Naive thymus-derived CD8-positive, alpha-beta T cell (primary cell): ENCODE measurements at regions not wholly inside any gene's neighbourhood (a gene's known extent, or its start where the extent isn't known, plus 50 kb on each side); places are given as distances from the start of the nearest gene placed in this dataset.

ENCODE experiments used
- ATAC-seq, 2 donors: fragments of 150-1000 bp; cut with Tn5 transposase in 1 of 2; sonication (Bioruptor Pico), chemical (Tn5 transposase) in 1 of 2; 1 replicate in 1 of 2; 2 replicates in 1 of 2; pipeline ENCODE4 v1.10.0; 2021; ENCODE audit warnings: mild to moderate bottlenecking in 2 of 2, moderate library complexity in 2 of 2
- POLR2A ChIA-PET: fragments of 350-600 bp; sonication (Branson Sonifier 250); formaldehyde crosslinking; loops from one replicate; lab custom pipeline; 2021; ENCODE audit warnings: antibody characterized with exemption; lab: Charles Lee
- DNase-seq, 10 donors: peaks; one replicate each; pipeline versions ENCODE4 v3.0.0 to v3.0.0-alpha.2; 2020 to 2022
- H3K27ac Mint-ChIP-seq, 10 donors: one replicate each; pipeline ENCODE4 v1.8.0; 2020 to 2022; ENCODE audit warnings: mild to moderate bottlenecking in 10 of 10, mixed read lengths in 10 of 10, moderate library complexity in 4 of 10, inconsistent platforms in 1 of 10
- H3K27me3 Mint-ChIP-seq, 5 donors: one replicate each; pipeline ENCODE4 v1.8.0; 2021 to 2022; ENCODE audit warnings: mixed read lengths in 5 of 5
- H3K36me3 Mint-ChIP-seq, 3 donors: one replicate each; pipeline ENCODE4 v1.8.0; 2020 to 2022; ENCODE audit warnings: mixed read lengths in 3 of 3, mild to moderate bottlenecking in 2 of 3, inconsistent platforms in 1 of 3
- H3K4me1 Mint-ChIP-seq, 4 donors: one replicate each; pipeline ENCODE4 v1.8.0; 2021 to 2022; ENCODE audit warnings: mixed read lengths in 4 of 4
- H3K4me3 Mint-ChIP-seq, 10 donors: one replicate each; pipeline ENCODE4 v1.8.0; 2020 to 2022; ENCODE audit warnings: mild to moderate bottlenecking in 10 of 10, mixed read lengths in 10 of 10, moderate library complexity in 6 of 10, inconsistent platforms in 1 of 10
- H3K9me3 Mint-ChIP-seq, 9 donors: one replicate each; pipeline ENCODE4 v1.8.0; 2020 to 2022; ENCODE audit warnings: mixed read lengths in 9 of 9, mild to moderate bottlenecking in 3 of 9, inconsistent platforms in 1 of 9, moderate library complexity in 1 of 9

DNA sequence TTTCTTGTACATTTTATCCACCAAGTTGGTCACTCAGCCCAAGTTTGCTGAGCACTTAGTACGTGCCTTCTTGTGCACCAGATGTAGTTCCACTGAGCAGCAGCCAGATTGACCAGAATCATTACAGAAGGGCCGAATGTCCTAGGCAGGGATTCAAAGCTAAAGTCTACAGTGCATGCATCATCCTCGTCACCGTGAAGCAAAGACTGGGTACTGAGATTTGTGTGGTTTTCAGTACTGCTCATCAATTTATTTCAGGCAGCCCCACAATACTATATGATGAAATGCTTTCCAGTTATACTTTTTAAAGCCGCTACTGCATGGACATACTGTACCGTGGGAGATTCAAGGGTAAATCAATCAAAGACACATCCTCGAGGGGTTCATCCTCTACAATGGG lies 227.0 kb downstream of the ARRDC4 start:
- Mint-ChIP-seq H3K27me3 (peaks cover 2 to 13% (median 8%) of the 10 kb centered on the region in 5 donors), H3K27ac (no peak overlapping the region), H3K9me3 (no peaks in the 10 kb centered on the region), H3K4me1 (no peaks in the 10 kb centered on the region), H3K4me3 (no peak overlapping the region), H3K36me3 (no peaks in the 10 kb centered on the region)
- POLR2A ChIA-PET, result no interaction called here
- DNase-seq (no peak), ATAC-seq (no peak)

DNA sequence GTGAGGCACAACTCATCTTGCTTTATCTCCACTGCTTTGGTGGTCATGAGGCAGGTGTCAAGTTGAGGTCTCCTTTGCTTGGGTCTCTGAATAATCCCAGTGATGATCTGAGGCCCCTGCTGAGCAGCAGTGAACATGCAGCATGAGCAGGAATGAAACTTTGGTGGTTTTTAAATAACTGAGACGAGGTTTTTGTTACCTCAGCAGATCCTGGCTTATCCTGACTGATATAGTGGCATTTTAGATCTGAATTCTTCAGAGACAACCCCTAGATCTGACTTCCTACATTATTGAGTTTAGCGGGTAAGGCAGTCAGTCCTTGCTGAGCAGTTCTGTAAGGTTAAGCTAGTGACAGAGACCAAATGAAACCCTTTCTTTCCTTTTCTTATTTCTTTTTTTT lies 230.4 kb downstream of the ARRDC4 start:
- Mint-ChIP-seq H3K4me1 (no peaks in the 10 kb centered on the region), H3K27me3 (peaks cover 6 to 18% (median 7%) of the 10 kb centered on the region in 5 donors), H3K9me3 (no peaks in the 10 kb centered on the region), H3K4me3 (no peak overlapping the region), H3K27ac (no peak overlapping the region), H3K36me3 (no peaks in the 10 kb centered on the region)
- POLR2A ChIA-PET, result no interaction called here
- no peak for DNase-seq
- no peak for ATAC-seq

DNA sequence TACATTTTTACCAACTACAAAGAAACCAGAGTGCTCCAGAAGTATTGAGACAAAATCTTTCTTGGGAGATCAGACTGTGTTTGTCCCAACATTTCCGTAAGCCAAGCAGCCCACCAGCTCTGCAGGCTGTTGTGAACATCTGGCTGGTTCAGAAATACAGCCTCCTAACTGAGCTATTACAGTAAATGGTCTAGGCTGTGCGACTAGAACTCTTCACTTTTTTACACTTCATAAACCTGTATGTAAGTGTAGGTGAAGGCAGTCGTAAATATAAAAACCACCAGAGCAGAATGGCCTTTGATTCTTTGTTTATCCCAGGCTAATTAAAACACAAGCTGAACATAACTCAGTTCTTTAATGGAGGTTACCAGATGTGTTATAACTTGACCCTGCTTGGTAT lies 235.3 kb downstream of the ARRDC4 start:
- DNase-seq (no peak), ATAC-seq (no peak)
- Mint-ChIP-seq H3K27ac (no peak overlapping the region), H3K4me1 (no peaks in the 10 kb centered on the region), H3K36me3 (no peaks in the 10 kb centered on the region), H3K9me3 (no peaks in the 10 kb centered on the region), H3K27me3 (peaks cover 10 to 23% (median 22%) of the 10 kb centered on the region in 5 donors), H3K4me3 (no peak overlapping the region)
- POLR2A ChIA-PET, result no interaction called here

DNA sequence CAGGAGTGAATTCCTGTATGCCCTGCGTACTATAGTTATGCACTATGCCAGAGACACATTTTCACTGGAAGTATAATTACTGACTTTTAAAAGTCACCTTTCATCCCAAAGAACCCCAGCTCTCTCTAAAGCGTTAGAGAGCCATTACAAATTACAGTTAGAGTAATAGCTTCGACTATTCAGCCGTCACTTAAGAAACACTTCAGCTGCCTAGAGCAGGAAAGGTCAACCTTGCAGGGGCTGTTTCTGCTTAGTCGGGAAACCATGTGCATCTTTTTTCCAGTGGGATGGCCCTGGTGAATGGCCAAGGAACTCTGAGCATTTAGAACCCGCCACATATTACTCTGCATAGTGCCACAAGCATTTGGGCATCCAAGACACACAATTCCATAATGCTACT lies 235.9 kb downstream of the ARRDC4 start:
- Mint-ChIP-seq H3K9me3 (no peaks in the 10 kb centered on the region), H3K4me3 (no peak overlapping the region), H3K27me3 (peaks cover 12 to 27% (median 25%) of the 10 kb centered on the region in 5 donors), H3K36me3 (no peaks in the 10 kb centered on the region), H3K27ac (no peak overlapping the region), H3K4me1 (no peaks in the 10 kb centered on the region)
- POLR2A ChIA-PET, result no interaction called here
- no peak for ATAC-seq
- no peak for DNase-seq

DNA sequence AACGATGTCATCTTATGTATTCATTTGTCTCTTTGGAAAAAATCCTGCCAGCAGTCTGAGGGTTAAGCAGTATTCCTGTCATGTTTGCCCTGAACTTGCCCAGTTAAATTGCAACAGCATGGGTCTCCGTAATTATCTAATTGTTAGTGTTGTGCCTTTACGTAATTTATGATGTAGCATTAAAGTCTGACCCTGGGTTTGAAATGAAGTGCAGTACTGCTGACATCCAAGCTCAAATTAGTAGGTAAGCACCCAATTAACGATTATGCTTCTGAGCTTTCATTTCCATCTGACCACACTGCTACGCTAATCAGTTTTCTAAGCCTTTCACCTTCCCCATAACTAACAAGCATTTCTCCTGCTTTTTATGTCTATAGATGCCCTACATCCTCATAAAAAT lies 241.8 kb downstream of the ARRDC4 start:
- DNase-seq (no peak), ATAC-seq (no peak)
- peaks cover 5 to 66% (median 17%) of the 10 kb centered on the region in 5 donors for H3K27me3 Mint-ChIP-seq
- no peak overlapping the region for H3K4me3 Mint-ChIP-seq
- POLR2A ChIA-PET, result no interaction called here
- H3K36me3 Mint-ChIP-seq, result no peaks in the 10 kb centered on the region
- H3K27ac Mint-ChIP-seq, result no peak overlapping the region
- H3K4me1 Mint-ChIP-seq, result no peaks in the 10 kb centered on the region
- peaks cover 0 to 10% (median 0%) of the 10 kb centered on the region in 9 donors for H3K9me3 Mint-ChIP-seq

DNA sequence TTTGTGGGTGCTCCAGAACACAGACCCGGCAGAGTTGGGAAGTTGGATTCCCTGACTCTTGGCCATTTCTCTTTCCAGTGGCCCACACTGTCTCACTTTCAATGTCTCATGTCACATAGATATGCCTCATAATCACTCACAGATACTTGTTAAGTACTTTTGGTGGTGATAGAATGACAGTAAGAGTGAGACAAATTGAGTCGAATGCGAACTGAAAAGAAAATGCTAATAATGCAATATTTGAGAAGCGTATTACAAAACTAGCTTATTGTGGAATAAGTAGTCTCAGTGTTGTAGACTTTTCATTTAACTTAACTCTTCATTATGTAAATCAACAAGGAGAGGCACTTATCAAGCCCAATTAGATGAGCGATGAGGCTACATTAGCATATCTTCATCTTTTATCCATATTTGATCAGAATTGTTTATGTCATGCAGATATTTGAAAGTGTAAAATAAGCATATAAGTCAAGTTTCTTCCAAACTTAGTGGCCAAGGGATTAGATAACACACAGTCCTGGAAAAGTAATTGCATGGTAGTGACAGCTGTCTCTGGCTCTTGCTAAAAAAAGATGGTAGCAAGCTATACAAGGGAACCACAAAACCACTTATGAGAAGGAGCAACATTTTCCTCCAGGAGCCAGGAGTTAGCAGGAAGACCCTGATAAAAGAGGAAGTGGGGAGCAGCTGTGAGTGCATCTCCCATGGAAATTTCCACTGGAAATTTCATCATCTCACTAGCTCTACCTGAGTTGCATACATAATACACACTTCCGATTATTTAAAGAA lies 243.6 kb downstream of the ARRDC4 start:
- H3K4me1 Mint-ChIP-seq, result no peaks in the 10 kb centered on the region
- ATAC-seq, result no peak
- POLR2A ChIA-PET, result no interaction called here
- no peaks in the 10 kb centered on the region for H3K36me3 Mint-ChIP-seq
- no peak overlapping the region for H3K4me3 Mint-ChIP-seq
- DNase-seq, result no peak
- H3K27ac Mint-ChIP-seq, result no peak overlapping the region
- H3K27me3 Mint-ChIP-seq, result peaks cover 7 to 70% (median 20%) of the 10 kb centered on the region in 5 donors
- peaks cover 0 to 10% (median 0%) of the 10 kb centered on the region in 9 donors for H3K9me3 Mint-ChIP-seq

DNA sequence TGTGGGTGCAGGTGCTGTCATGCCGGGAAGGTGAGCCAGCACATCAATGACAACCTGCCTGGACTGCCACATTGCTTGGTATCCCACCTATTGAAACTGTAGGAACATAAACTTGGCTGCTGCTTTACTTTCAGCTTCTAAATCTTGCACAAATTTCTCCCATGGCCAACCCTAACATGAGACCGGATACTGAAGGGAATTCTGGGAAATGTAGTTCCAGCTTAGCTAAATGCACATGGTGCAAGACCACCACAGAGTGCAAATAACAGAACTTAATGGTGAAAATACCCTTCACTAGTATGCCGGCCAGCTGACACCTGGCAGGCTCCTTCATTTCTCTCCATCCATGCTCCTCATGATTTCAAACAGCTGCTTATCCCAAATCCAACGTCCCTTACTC lies 247.4 kb downstream of the ARRDC4 start:
- ATAC-seq, result no peak

DNA sequence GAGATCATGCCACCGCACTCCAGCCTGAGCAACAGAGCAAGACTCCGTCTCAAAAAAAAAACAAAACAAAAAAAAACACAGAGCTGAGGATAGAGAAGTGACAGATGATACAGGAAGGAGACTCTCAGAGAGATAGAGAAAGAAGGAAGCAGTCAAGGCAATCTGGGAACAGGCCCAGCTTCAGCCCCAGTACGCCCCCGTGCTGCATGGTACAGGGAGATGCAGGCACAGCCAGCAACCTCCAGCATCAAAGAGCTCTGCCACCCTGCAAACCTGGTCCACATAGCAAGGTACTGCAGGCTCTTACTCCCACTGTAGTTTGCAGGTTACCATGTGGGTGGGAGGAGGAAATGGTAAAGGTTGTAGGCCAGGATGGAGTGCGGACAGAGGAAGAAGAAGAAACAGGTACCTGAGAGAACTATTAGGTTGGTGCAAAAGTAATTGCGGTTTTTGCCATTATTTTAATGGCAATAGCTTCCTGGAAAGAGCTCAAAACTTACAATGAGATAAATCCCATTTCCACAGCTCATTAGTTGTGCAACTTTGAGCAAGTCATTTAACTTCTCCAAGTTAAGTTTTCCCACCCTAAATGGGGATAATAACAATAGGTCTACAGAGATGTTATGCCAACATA lies 253.0 kb downstream of the ARRDC4 start:
- ATAC-seq (no peak), DNase-seq (no peak)
- Mint-ChIP-seq H3K4me1 (no peaks in the 10 kb centered on the region), H3K27me3 (peaks cover 0 to 15% (median 8%) of the 10 kb centered on the region in 5 donors), H3K9me3 (no peaks in the 10 kb centered on the region), H3K4me3 (no peak overlapping the region), H3K36me3 (no peaks in the 10 kb centered on the region), H3K27ac (no peak overlapping the region)
- POLR2A ChIA-PET, result no interaction called here

More for the DNA sequence above, 247.4 kb downstream of the ARRDC4 start:
- no peak overlapping the region for H3K4me3 Mint-ChIP-seq
- H3K4me1 Mint-ChIP-seq, result no peaks in the 10 kb centered on the region
- H3K27ac Mint-ChIP-seq, result no peak overlapping the region
- H3K9me3 Mint-ChIP-seq, result peaks cover 0 to 10% (median 0%) of the 10 kb centered on the region in 9 donors
- H3K27me3 Mint-ChIP-seq, result peaks cover 0 to 52% (median 12%) of the 10 kb centered on the region in 5 donors
- H3K36me3 Mint-ChIP-seq, result no peaks in the 10 kb centered on the region
- POLR2A ChIA-PET, result no interaction called here
- DNase-seq, result no peak

DNA sequence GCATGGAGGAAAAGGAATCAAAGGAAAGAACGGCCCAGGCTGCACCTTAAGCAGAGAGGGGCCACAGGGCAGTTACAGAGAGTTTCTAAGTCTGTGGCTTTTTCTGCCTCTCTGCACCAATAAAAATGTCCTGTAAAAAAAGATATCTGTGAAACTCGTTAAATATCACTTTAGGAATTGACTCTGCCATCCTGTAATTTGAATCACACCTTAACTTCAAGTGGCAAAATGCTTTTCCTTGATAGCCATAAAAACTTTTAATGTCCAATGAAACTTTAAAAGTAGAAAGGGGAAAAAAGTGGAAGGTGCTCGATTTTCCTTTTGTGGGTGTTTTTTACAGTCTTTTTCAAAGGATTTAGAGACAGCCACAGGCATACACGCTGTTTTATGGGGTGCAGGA lies 255.7 kb downstream of the ARRDC4 start:
- DNase-seq, result no peak
- POLR2A ChIA-PET, result no interaction called here
- Mint-ChIP-seq H3K36me3 (no peaks in the 10 kb centered on the region), H3K9me3 (peaks cover 0 to 2% (median 0%) of the 10 kb centered on the region in 9 donors), H3K4me1 (no peaks in the 10 kb centered on the region), H3K27ac (no peak overlapping the region), H3K4me3 (no peak overlapping the region), H3K27me3 (peaks cover 0 to 12% (median 8%) of the 10 kb centered on the region in 5 donors)
- ATAC-seq, result no peak

DNA sequence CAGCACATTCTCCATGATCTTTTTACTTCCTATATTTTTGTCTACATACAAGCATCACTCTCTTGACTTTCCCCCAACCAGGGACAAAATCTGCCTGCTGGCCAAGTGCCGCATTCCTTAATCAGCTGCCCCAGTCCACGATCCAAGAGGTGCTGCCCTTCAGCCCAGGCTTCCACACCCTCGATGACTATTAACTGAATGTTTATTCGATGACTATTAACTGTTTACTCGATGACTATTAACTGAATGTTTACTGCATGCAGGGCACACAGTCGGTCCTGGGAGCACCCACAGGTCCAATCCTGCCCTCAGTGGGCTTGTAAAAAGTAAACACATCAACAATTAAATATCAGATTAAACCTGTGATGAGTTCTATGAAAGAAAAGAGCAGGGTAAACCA lies 256.9 kb downstream of the ARRDC4 start:
- H3K36me3 Mint-ChIP-seq, result no peaks in the 10 kb centered on the region
- POLR2A ChIA-PET, result no interaction called here
- H3K9me3 Mint-ChIP-seq, result peaks cover 0 to 2% (median 0%) of the 10 kb centered on the region in 9 donors
- DNase-seq (no peak), ATAC-seq (no peak)
- peaks cover 0 to 12% (median 8%) of the 10 kb centered on the region in 5 donors for H3K27me3 Mint-ChIP-seq
- H3K4me1 Mint-ChIP-seq, result no peaks in the 10 kb centered on the region
- H3K4me3 Mint-ChIP-seq, result no peak overlapping the region
- no peak overlapping the region for H3K27ac Mint-ChIP-seq

DNA sequence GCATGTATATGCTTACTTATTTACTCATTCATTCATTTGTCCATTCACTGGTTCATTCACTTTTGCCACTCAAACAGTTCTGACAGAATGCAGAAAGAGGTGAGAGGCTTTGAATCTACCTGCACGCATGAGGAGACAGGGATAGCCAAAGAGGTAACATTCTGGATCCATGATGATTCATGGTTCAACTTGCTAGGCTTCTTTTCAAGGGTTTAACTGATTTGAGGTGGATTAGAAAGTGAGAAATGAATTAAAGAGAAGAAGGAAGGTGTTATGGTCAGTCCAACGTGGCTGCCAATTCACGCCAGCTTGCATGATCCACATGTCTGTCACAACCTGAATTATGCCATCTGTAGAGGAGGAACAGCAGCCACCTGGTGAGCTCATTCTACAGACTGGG lies 260.6 kb downstream of the ARRDC4 start:
- POLR2A ChIA-PET, result no interaction called here
- no peaks in the 10 kb centered on the region for H3K4me1 Mint-ChIP-seq
- H3K27ac Mint-ChIP-seq, result no peak overlapping the region
- peaks cover 0 to 2% (median 0%) of the 10 kb centered on the region in 9 donors for H3K9me3 Mint-ChIP-seq
- ATAC-seq (no peak), DNase-seq (no peak)
- H3K4me3 Mint-ChIP-seq, result no peak overlapping the region
- H3K36me3 Mint-ChIP-seq, result no peaks in the 10 kb centered on the region
- peaks cover 0 to 10% (median 9%) of the 10 kb centered on the region in 5 donors for H3K27me3 Mint-ChIP-seq

DNA sequence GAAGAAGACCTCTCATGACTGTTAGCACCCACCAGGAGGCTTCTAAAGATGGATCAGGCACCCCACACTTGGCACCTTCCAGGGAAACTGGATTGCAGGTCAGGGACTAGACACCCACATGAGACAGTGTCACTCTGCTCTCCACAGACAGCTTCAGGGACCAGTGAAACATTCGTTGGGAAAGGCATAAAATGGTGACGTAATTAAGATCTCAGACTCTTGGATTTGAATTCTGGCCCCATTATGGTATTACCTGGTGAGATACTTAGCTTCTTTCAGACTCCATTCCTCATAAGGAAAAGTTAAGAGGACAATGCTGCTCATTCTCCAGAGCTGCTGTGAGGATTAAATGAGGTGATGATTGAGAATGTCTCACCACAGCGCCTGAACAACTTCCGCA lies 261.1 kb downstream of the ARRDC4 start:
- POLR2A ChIA-PET, result no interaction called here

DNA sequence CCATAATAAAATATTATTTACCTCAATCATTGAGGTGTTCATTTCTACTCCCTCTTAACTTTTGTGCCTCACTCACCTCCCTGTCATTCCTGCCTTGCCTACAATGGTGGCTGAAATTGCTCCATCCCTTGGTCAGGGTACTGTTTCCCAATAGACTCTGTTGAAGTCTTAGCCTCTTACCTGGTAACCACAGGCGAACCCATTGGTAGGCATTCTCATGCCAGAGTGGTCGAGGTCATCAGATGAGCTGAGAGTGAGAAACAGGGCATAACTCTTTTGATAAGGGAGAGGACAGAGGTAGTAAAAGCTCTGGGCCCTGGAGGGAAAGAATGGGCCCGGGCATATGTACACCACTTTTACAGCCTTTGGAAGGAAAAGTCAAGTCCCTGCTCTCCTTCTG lies 265.6 kb downstream of the ARRDC4 start:
- no peak for ATAC-seq
- Mint-ChIP-seq H3K4me1 (no peaks in the 10 kb centered on the region), H3K36me3 (no peaks in the 10 kb centered on the region), H3K4me3 (no peak overlapping the region), H3K27me3 (peaks cover 2 to 33% (median 3%) of the 10 kb centered on the region in 5 donors), H3K27ac (no peak overlapping the region), H3K9me3 (peaks cover 0 to 4% (median 0%) of the 10 kb centered on the region in 9 donors)
- POLR2A ChIA-PET, result no interaction called here
- DNase-seq, result no peak

More for the DNA sequence above, 261.1 kb downstream of the ARRDC4 start:
- H3K4me1 Mint-ChIP-seq, result no peaks in the 10 kb centered on the region
- no peak overlapping the region for H3K27ac Mint-ChIP-seq
- peaks cover 0 to 11% (median 9%) of the 10 kb centered on the region in 5 donors for H3K27me3 Mint-ChIP-seq
- ATAC-seq (no peak), DNase-seq (no peak)
- H3K4me3 Mint-ChIP-seq, result no peak overlapping the region
- no peaks in the 10 kb centered on the region for H3K36me3 Mint-ChIP-seq
- H3K9me3 Mint-ChIP-seq, result peaks cover 0 to 2% (median 0%) of the 10 kb centered on the region in 9 donors
